Stimulated activated CD8-positive, alpha-beta memory T cell treated with anti-CD3 and anti-CD28 coated beads, Interleukin-7, amount 100 ng/mL, for 48 hours (primary cell): ENCODE measurements at regions not wholly inside any gene's neighbourhood (a gene's known extent, or its start where the extent isn't known, plus 50 kb on each side); places are given as distances from the start of the nearest gene placed in this dataset.

Experiments used
- DNase-seq, 2 donors: peaks; one replicate each; pipeline ENCODE4 v3.0.0-alpha.2; 2020; ENCODE audit warnings: low read depth in 1 of 2; ENCODE audit errors: extremely low read depth in 1 of 2

DNA sequence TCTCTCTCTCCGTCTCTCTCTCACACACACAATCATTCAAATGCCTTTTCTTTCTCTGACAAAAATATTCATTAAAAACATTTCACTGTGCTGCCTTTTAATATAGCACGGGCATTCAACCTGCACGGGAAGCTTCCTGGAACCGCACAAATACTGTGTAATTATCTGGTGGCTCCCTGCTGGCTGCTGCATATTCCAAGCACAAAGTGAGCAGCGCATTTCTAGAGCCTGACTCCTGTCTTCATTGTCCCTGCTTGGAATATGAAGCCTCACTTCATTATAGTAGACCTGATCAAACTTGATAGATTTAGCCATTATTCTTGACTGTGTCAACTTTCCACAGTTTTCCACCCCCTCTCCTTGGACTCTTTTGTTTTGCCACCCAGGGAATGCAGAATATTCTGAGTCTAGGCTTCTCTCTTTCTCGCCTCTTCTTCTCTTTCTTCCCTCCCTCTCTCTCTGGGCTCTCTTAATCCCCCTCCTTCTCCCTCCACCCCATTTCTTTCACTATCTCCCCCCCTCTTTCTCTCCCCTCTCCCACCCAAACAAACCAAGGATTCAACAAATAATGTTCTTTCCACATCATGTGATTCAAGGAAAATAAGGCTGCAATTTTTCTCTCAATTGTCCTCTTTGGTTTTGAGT lies 672.1 kb upstream of the FANCL start:
- no peak for DNase-seq

GRCh38 chr2:58911877-58912276 lies 670.8 kb upstream of the FANCL start:
- DNase-seq = no peak

- DNase-seq = no peak
Observed at GRCh38 chr2:58908501-58909154, 667.5 kb upstream of the FANCL start.

DNA sequence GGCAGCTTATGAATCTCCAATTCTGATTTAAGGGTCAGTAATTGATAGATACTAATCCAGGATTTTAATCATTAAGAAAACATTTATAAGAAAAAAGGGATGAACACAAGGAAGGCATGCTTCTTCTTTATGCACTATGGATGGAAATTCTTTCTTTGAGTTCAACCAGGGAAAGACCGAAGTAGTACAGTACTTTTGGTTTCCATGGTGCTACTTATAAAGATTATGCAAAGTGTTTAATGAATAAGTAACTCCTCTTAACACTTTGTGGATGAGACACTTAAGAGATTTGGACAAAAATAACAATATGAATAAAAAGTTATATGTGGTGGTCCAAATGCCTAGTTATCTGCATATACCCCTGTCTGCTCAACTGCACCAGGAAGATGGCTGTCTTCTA lies 666.5 kb upstream of the FANCL start:
- no peak for DNase-seq

DNA sequence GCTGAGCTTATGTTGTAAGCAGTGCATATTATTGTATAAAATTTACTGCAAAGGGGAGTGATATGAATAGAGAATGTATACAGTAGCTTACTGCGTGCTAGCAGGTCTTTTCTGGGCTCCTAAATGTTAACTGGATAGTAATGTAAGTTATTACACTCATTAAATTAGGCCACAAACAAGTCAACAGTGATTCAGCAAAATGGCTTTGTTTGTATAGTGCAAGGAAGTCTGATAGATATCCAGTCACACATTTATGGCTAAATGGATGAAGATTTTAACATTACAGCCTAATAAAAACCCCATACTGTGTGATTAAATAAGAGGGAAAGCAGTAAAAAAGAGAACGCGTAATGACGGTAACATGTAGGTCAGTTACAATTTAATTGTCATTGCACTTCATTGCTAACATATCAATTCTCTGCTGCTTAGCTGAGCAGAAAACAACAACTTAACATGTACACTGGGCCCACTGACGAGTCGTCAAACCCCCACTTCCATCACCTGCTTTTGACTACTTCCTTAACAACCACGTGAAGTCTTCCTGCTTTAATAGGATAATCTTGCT lies 665.0 kb upstream of the FANCL start:
- no peak for DNase-seq

- DNase-seq = no peak
Observed at GRCh38 chr2:58904095-58904494, 663.0 kb upstream of the FANCL start.

GRCh38 chr2:58903427-58903826 lies 662.3 kb upstream of the FANCL start:
- no peak for DNase-seq

DNA sequence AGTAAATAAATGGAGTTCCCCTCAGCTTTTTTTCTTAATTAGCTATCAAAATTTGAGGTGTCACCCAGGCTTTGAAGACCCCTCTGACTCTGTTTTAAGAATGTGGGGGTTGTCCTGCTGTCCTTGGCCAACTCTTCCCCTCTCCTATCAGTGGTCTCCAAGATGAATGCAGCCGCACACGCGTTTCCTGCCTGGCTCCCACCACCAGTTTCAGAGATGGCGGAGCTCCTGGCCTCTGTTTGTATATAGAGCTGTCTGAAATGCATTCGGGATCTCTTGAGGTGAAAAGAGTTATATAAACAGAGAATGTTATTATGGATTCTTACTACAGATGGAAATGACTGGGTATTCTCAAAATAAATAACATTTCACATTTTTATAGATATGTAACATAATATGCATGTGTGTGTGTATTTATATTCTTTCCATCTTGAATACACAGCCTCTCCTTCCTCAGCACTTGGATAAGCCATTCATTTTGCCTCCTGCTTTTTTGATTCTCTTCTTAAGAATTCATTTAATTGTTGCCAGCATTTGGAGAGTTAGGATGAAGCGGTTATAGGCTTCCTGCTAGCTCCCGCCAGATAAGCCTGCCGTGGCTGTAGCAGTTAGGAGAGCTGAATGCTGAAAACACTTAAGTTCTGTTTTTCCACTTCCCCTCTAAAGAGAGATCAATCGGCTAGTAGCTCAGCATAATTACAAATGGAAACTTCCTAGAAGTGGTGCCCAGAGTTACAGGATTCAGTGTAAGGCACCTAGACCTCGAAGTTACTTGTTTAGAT lies 659.3 kb upstream of the FANCL start:
- no peak for DNase-seq

GRCh38 chr2:58899692-58900091 lies 658.6 kb upstream of the FANCL start:
- DNase-seq = no peak

DNA sequence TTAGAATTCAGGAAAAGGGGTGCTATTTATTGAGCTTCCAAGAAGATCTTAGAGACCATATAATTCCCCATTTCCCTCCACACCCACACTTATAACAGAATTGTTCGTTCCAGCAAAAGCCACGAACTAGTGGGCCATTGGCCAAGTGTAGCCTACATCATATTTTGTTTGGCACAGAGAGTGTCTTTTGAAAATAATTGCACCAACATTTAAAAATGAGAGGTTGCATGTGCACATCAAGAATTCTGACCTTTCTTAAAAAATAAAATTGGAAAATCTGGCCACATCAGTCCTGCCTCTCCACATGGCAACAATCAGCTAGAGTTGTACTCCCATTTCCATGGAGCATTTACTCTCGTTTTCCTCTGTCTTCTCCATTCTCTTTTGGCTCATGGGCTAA lies 655.5 kb upstream of the FANCL start:
- no peak for DNase-seq

DNA sequence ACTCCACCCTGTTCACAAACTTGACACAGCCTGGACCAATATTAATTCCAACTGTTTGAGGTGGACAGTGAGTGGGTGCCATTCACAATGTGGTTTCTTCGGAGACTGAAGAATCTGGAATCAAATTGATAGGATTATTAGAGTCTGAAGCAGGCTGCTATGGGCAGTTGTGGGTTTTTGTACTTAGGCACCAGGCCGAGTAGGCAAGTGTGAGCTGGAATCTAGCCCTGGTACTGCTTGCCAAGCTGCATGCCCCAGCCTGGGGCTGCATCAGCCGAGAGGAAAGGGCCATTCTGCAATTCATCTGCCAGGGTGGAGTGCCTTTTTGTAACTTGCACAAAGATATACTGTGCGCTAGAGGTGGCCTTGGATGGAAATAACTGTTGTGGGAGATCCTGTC lies 654.7 kb upstream of the FANCL start:
- no peak for DNase-seq

DNA sequence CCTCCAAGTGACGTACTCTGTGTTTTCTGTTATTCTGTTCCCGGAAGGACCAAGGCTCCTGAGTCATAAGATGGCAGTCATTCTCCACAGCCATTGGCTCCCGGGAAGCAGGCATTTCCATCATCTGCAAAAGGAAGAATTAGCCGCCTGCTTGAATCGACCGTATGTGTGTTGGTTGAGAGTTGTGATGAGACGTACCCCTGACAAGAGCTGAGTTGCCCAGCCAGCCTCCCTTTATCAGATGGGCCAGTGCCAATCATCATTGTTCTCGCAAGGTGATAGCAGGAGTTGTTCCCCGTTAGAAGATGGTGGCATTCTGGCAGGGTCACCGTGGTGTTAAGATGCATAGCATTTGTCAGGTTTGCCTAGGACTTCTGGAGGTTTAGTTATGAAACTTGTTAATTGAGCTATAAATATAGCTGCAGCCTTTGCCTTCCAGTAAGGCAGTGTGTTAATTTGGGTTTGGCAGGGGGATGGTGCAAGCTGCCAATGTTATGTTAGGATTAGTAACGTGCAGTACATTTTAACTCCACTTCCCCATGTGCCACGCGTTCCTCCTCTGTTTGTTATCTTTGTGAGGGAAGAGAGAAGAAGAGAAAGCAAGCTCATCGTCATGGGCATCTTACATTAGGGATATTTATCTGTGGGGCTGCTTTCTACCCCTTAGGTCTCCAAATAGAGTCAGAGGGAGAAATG lies 652.7 kb upstream of the FANCL start:
- DNase-seq = no peak

GRCh38 chr2:58891828-58892377 lies 650.8 kb upstream of the FANCL start:
- no peak for DNase-seq

DNA sequence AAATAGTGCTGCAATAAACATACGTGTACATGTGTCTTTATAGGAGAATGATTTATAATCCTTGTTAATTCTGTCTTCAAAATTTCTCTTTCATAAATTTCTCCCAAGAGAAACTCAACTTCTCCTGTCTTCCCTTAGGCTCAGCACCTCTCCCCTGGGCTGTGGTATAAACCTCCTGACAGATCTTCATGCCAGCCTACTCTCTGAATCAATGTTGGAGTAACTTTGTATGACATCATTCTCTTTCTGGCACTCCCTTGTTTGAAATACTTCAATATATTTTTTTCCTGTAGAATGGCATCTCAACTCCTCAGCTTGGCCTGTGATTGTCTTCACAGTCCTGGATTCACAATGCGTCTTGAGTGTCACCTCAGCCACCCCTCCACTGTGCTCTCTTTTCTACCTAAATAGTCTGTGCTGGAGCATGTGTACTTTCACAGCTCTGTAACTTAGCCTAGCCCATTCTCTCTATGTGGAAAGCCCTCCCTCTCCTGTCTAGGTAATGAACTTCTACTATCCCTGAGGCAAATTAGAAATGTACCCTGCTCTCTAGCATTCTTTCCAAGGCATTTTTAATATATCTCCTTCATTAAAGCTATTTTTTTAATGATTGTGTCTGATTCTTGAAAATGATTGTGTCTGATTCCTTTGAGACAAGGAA lies 649.9 kb upstream of the FANCL start:
- no peak for DNase-seq

DNA sequence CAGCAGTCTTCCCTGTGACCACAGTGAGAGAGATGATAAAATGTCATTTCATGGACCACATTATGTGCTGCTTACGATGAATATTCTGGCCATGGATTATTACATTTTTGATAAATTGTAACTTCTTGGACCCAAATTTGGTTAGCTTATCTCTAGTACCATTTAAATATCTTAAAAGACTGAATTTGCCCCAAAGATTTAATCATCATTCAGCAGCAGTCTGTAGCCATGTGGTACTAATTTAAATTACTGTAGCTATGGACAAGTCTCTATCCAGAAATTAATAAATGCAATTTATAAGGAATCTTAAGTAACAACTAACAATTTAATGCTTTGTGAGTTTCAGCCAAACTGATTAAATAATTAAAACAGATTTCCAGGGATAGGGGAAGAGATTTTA lies 644.9 kb upstream of the FANCL start:
- DNase-seq = no peak

- no peak for DNase-seq
Observed at GRCh38 chr2:58879834-58880233, 638.7 kb upstream of the FANCL start.

DNA sequence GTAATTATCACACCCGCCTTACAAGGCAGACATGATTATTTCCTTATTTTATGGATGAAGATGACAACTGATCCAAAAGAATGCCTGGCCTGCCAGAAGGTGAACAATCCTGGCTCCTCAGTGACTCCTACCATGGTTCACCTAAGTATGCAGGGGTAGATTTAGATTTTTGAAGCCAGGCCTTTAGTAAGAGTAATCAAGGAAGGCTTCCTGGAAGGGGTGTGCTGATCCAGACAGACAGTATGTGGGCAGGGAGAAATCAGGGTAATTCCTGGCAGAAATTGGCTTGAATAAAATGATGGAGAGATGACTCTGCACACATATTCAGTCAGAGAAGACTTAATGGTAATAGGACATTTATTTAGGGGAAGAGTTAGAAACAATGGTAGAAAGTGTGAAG lies 637.7 kb upstream of the FANCL start:
- no peak for DNase-seq

GRCh38 chr2:58876126-58876525 lies 635.0 kb upstream of the FANCL start:
- no peak for DNase-seq

DNA sequence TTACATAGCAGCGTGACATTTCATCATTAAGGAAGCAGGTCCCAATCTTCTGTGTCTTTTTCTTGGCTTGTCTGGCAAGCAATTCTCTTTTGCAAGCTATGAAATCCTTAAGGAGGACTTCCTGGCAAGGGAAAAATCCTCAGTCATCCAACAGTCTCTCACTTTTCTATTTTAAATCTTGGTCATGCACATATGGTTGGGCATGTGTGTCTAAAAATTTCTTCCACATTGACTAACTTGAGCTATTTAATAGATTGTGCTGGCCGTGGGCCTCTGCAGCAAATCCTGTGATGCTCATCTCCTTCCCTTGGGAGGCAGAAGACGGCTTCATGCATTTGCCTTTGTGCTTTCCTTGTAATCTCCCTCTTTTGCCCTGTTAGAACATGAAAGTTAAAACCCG lies 634.3 kb upstream of the FANCL start:
- no peak for DNase-seq

DNA sequence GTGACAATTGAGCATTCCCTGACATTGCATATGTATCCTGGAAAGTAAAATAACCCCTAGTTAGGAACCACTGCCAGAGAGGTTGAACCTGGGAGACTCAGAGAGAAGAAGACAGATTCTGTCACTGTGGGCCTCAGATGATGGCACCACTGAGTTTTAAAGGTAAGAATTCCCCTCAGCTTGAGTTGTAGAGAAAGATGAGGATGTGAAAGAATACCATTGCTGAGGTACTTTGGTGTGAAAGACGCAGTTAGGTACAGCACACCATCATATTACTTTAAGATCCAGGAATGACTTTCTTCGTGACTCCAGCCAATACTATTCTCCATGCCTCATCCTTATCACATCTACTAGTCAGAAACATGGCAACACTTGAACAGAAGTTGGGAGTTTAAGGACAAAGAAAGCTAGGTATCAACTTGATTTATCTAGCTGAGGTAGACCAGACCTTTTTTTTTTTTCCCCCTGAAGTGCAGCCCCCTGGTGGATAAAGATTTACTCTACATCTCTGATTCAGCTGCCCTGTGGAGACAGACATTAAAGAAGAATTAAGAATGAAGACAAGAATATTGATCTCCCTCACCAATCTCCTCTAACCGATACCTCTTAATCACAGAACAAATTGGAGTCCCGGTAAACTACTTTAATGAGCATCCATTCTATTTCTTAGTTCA lies 630.5 kb upstream of the FANCL start:
- DNase-seq = no peak
